B cell (primary cell): ENCODE measurements at regions not wholly inside any gene's neighbourhood (a gene's known extent, or its start where the extent isn't known, plus 50 kb on each side); places are given as distances from the start of the nearest gene placed in this dataset.

Source experiments
- ATAC-seq: fragments of 200-7000 bp; cut with Tn5 transposase; one replicate; pipeline ENCODE4 v1.10.0; 2021; ENCODE audit warnings: low read depth, mild to moderate bottlenecking, moderate number of reproducible peaks, moderate library complexity
- CTCF ChIA-PET: fragments of 350-600 bp; sonication (Branson Sonifier 250); formaldehyde crosslinking; loops from one replicate; lab custom pipeline; 2021; ENCODE audit warnings: antibody characterized with exemption, inconsistent platforms; lab: Charles Lee
- POLR2A ChIA-PET: fragments of 350-600 bp; sonication (Branson Sonifier 250); formaldehyde crosslinking; loops from one replicate; lab custom pipeline; 2021; ENCODE audit warnings: antibody characterized with exemption; lab: Charles Lee
- DNase-seq: peaks from one replicate; pipeline ENCODE4 v3.0.0; 2013
- H2AFZ ChIP-seq: 2 replicates; pipeline ENCODE4 v1.6.1; 2012; ENCODE audit warnings: mild to moderate bottlenecking, low read depth, low read length; ENCODE audit not compliant: insufficient read depth, poor library complexity, severe bottlenecking
- H3K27ac ChIP-seq, 2 donors: 1 replicate in 1 of 2; 2 replicates in 1 of 2; pipeline ENCODE4 v1.5.1; 2012 to 2013; ENCODE audit warnings: low read length in 2 of 2, mild to moderate bottlenecking in 2 of 2, moderate library complexity in 1 of 2
- H3K27me3 ChIP-seq, 4 experiments: fragments of 200-600 bp in 1 of 4; sonication (generic) in 1 of 4; replicated peaks in 1 of 4; 1 replicate in 2 of 4; 2 replicates in 2 of 4; pipeline versions ENCODE4 v1.6.1 to v1.7.0; 2013 to 2016; ENCODE audit warnings: low read length in 3 of 4, mild to moderate bottlenecking in 2 of 4, mixed read lengths in 1 of 4, moderate library complexity in 1 of 4; ENCODE audit not compliant: insufficient read depth in 4 of 4, control insufficient read depth in 3 of 4; ENCODE audit errors: control extremely low read depth in 1 of 4
- H3K36me3 ChIP-seq, 2 experiments: replicated peaks in 1 of 2; 1 replicate in 1 of 2; 2 replicates in 1 of 2; pipeline versions ENCODE4 v1.6.1 to v1.7.1; 2013; ENCODE audit warnings: low read length in 1 of 2; ENCODE audit not compliant: insufficient read depth in 2 of 2, control insufficient read depth in 1 of 2; ENCODE audit errors: control extremely low read depth in 1 of 2, extremely low read depth in 1 of 2
- H3K4me1 ChIP-seq, 2 donors: fragments of 200-600 bp in 1 of 2; sonication (generic) in 1 of 2; 1 replicate in 1 of 2; 2 replicates in 1 of 2; pipeline versions ENCODE4 v1.5.1 to v1.6.1; 2013 to 2017; ENCODE audit warnings: low read length in 2 of 2; ENCODE audit not compliant: control insufficient read depth in 2 of 2, insufficient read depth in 2 of 2
- H3K4me2 ChIP-seq: replicated peaks from 2 replicates; pipeline ENCODE3; 2012; ENCODE audit warnings: mild to moderate bottlenecking, low read depth, low read length; ENCODE audit not compliant: poor library complexity, severe bottlenecking
- H3K4me3 ChIP-seq, 5 experiments: fragments of 200-600 bp in 1 of 5; sonication (generic) in 1 of 5; 1 replicate in 3 of 5; 2 replicates in 2 of 5; pipeline versions ENCODE4 v1.5.1 to v1.7.0; 2011 to 2016; ENCODE audit warnings: low read length in 4 of 5, mild to moderate bottlenecking in 4 of 5, low read depth in 2 of 5, control low read depth in 1 of 5, moderate library complexity in 1 of 5; ENCODE audit not compliant: insufficient read depth in 1 of 5; ENCODE audit errors: control extremely low read depth in 1 of 5, extremely low read depth in 1 of 5
- H3K79me2 ChIP-seq: fragments of 200-600 bp; sonication (generic); one replicate; pipeline ENCODE4 v1.6.0; 2016; ENCODE audit warnings: low read length; ENCODE audit not compliant: control insufficient read depth, insufficient read depth
- H3K9ac ChIP-seq: fragments of 200-600 bp; sonication (generic); 2 replicates; pipeline ENCODE4 v1.6.1; 2017; ENCODE audit warnings: mild to moderate bottlenecking, low read length, moderate library complexity
- H3K9me3 ChIP-seq, 3 donors: one replicate each; pipeline versions ENCODE4 v1.6.1 to v1.7.1; 2013; ENCODE audit warnings: low read length in 2 of 3; ENCODE audit not compliant: control insufficient read depth in 2 of 3, insufficient read depth in 1 of 3; ENCODE audit errors: control extremely low read depth in 1 of 3
- H4K20me1 ChIP-seq: 2 replicates; pipeline ENCODE4 v1.6.0; 2012; ENCODE audit warnings: mild to moderate bottlenecking, low read length; ENCODE audit not compliant: insufficient read depth, control insufficient read depth, poor library complexity, severe bottlenecking
- H3K27ac Mint-ChIP-seq: one replicate; pipeline ENCODE4 v1.8.0; 2021; ENCODE audit warnings: mixed read lengths
- H3K27me3 Mint-ChIP-seq: one replicate; pipeline ENCODE4 v1.8.0; 2021; ENCODE audit warnings: mixed read lengths
- H3K4me1 Mint-ChIP-seq: one replicate; pipeline ENCODE4 v1.8.0; 2021; ENCODE audit warnings: mixed read lengths
- H3K4me3 Mint-ChIP-seq: one replicate; pipeline ENCODE4 v1.8.0; 2021; ENCODE audit warnings: mixed read lengths
- H3K9me3 Mint-ChIP-seq: one replicate; pipeline ENCODE4 v1.8.0; 2022; ENCODE audit warnings: mixed read lengths; ENCODE audit not compliant: insufficient read depth
- EZH2 ChIP-seq: IDR thresholded peaks from 2 replicates; pipeline ENCODE4 v1.6.1; 2012; ENCODE audit warnings: borderline replicate concordance, low read depth, mild to moderate bottlenecking, moderate library complexity, low read length; ENCODE audit not compliant: insufficient read depth, poor library complexity, severe bottlenecking
- WGBS: methylation state at CpG from one replicate; pipeline ENCODE4 v1.1.5; 2013; ENCODE audit warnings: missing lambda C conversion rate; ENCODE audit not compliant: insufficient coverage; 5-methylcytosine and 5-hydroxymethylcytosine counted together
- intact Hi-C: fragments of 100-400 bp; cut with micrococcal nuclease; formaldehyde crosslinking; loops from one replicate; pipeline ENCODE4 v1.10.0; 2022
- TF ChIP-seq, protein P1 (sequence below): fragments of 200-600 bp; IDR thresholded peaks from one replicate; pipeline ENCODE4 v1.8.0; 2022; ENCODE audit warnings: antibody characterized with exemption, mild to moderate bottlenecking

DNA sequence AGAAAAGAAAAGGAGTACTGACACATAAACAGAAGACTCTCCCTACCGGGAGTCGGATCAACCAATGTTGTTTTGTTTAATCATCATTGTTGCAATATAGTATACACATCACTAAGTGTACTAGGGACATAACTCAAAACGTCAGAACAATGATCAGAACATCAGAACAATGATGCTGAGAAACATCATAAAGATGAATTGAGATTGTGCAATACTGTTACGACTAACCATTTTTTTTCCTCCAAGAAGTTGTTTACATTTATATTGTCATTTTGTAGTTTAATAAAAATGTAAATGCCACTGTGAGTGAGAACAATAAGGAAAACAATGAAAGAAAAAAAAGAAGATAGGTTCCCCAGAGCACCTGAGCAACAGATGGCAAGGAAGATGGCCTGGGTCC, 663.1 kb upstream of the PCDH15 start:
- intact Hi-C loops, result no loop called here
- no peaks in the 10 kb centered on the region for H3K27me3 Mint-ChIP-seq
- H3K9me3 Mint-ChIP-seq, result no peaks in the 10 kb centered on the region
- no peaks in the 10 kb centered on the region for H3K27me3 ChIP-seq
- H4K20me1 ChIP-seq, result no peaks in the 10 kb centered on the region
- ATAC-seq (no peak), DNase-seq (no peak)
- H3K9ac ChIP-seq, result no peak overlapping the region
- ChIA-PET POLR2A (no interaction called here), CTCF (no interaction called here)
- no peaks in the 10 kb centered on the region for H3K4me1 ChIP-seq
- no peaks in the 10 kb centered on the region for H3K79me2 ChIP-seq
- H3K27ac ChIP-seq, result no peak overlapping the region
- no peak overlapping the region for H3K4me3 Mint-ChIP-seq
- no peak for TF ChIP-seq EZH2
- TF ChIP-seq, protein P1, sequence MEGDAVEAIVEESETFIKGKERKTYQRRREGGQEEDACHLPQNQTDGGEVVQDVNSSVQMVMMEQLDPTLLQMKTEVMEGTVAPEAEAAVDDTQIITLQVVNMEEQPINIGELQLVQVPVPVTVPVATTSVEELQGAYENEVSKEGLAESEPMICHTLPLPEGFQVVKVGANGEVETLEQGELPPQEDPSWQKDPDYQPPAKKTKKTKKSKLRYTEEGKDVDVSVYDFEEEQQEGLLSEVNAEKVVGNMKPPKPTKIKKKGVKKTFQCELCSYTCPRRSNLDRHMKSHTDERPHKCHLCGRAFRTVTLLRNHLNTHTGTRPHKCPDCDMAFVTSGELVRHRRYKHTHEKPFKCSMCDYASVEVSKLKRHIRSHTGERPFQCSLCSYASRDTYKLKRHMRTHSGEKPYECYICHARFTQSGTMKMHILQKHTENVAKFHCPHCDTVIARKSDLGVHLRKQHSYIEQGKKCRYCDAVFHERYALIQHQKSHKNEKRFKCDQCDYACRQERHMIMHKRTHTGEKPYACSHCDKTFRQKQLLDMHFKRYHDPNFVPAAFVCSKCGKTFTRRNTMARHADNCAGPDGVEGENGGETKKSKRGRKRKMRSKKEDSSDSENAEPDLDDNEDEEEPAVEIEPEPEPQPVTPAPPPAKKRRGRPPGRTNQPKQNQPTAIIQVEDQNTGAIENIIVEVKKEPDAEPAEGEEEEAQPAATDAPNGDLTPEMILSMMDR, result no peak
- no CpG with 5 or more reads among the region's 4 CpGs for WGBS
- H3K4me3 ChIP-seq, result no peak overlapping the region
- no peak overlapping the region for H3K27ac Mint-ChIP-seq
- no peaks in the 10 kb centered on the region for H3K9me3 ChIP-seq
- H3K36me3 ChIP-seq, result no peaks in the 10 kb centered on the region
- H3K4me1 Mint-ChIP-seq, result no peaks in the 10 kb centered on the region
- H2AFZ ChIP-seq, result no peak overlapping the region
- H3K4me2 ChIP-seq, result no peak overlapping the region

DNA sequence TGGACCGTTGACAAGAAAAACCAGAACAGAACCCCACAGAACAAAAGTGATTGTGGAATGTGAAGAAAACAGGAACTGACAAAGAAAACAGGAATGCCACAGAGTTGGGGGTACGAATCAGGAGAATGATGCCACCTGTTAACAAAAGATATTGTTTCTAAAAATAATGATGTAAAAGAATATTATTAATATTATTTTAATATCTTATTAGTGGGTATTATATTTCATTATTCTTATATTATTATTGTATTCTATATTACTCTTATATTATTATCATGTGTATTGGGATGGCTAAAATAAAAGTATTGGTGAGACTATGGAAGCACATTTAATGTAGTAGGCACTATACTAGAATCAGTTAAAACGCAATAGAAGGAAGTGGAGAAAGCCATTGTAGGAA, 659.0 kb upstream of the PCDH15 start:
- Histone ChIP-seq H4K20me1 (no peaks in the 10 kb centered on the region), H3K79me2 (no peaks in the 10 kb centered on the region), H2AFZ (no peak overlapping the region), H3K9ac (no peak overlapping the region), H3K4me2 (no peak overlapping the region), H3K4me1 (no peaks in the 10 kb centered on the region), H3K4me3 (no peak overlapping the region), H3K9me3 (no peaks in the 10 kb centered on the region), H3K27ac (no peak overlapping the region), H3K27me3 (no peaks in the 10 kb centered on the region), H3K36me3 (no peaks in the 10 kb centered on the region)
- Mint-ChIP-seq H3K27me3 (no peaks in the 10 kb centered on the region), H3K9me3 (no peaks in the 10 kb centered on the region), H3K4me1 (no peaks in the 10 kb centered on the region), H3K27ac (no peak overlapping the region), H3K4me3 (no peak overlapping the region)
- ChIA-PET POLR2A (no interaction called here), CTCF (no interaction called here)
- ATAC-seq (no peak), DNase-seq (no peak)
- whole genome bisulfite sequencing, result no CpG with 5 or more reads among the region's 3 CpGs
- no peak for TF ChIP-seq EZH2
- TF ChIP-seq, protein P1, result no peak
- intact Hi-C loops, result no loop called here
